ENCODE measurements at regions not wholly inside any gene's neighbourhood (a gene's known extent, or its start where the extent isn't known, plus 50 kb on each side); places are given as distances from the start of the nearest gene placed in this dataset.

DNA sequence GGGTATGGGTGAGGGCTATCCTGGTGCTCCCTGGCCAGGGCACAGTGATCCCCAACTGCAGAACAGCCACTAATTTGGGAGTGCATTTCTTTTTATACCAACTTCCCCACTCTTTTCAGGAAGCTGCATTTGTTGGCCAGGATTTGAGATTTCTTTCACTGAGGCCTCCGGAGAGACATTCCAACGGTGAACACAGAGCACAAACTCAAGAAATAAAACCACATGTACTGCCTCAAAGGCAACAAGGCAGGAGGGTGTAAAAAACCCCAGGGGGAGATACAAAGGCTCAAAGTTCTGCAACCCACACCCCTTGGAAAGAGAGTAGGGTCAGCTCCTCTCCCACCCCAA, 65.3 kb downstream of the CPN2 start:
- peaks cover 6% of the 10 kb centered on the region for H3K27me3 Mint-ChIP-seq
- ATAC-seq (no peak), DNase-seq (no peak)
- no peak for TF ChIP-seq CTCF (IDR thresholded peaks at IDR 0.05)
- no peaks in the 10 kb centered on the region for H3K9me3 Mint-ChIP-seq
- ChIA-PET POLR2A (no interaction called here), CTCF (interaction anchor here (1.3 kb wide), 1 partner anchor 15 kb away, joined by 3 read pairs; no protein-coding TSS in a partner anchor)
- no peak overlapping the region for H3K4me3 Mint-ChIP-seq
- intact Hi-C loops (cut with micrococcal nuclease), result no loop called here
- H3K4me1 Mint-ChIP-seq (ENCODE audit: low read depth), result no peaks in the 10 kb centered on the region
- no peaks in the 10 kb centered on the region for H3K36me3 Mint-ChIP-seq (ENCODE audit: low read depth)
- no peak overlapping the region for H3K27ac Mint-ChIP-seq

DNA sequence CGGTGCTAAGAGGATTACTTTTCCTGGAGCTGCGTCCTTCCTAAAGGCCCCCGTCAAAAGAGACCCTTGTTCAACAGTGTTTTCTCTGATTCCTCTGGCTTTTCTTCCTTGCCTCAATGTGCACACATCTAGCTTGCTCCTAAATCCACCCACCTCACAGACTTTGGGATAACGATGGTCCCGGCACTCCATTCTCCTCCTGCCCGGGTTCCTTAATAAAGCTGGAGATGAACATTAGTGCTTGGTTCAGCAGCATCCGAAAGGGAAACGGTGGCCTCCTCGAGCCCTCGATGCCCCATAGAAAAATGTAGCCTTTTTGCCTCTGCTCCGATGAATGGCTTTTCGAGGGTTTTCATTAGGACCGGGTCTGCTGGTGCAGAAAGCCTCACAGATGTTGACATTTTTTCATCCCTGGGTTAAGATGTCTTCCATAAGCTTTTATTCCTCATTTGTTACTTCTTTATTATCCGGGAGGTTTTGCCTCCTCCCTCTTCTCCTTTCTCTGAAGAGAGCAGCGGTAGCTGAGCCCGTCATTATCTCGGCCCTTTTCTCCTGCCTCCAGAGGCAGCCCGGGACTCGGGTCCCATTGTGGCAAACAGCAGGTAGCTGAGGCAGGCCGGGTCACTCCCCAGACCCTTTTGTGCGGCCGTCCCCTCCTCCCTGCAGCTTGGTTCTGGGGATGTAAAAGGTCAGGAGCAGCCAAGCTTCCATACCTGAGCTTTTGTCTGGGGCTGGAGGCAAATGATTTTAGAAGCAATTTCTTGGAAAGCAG, 64.6 kb downstream of the CPN2 start:
- H3K36me3 Mint-ChIP-seq (ENCODE audit: low read depth), result no peaks in the 10 kb centered on the region
- DNase-seq, result no peak
- no peak overlapping the region for H3K4me3 Mint-ChIP-seq
- POLR2A ChIA-PET, result no interaction called here
- no peak for ATAC-seq
- H3K27ac Mint-ChIP-seq, result no peak overlapping the region
- H3K4me1 Mint-ChIP-seq (ENCODE audit: low read depth), result no peaks in the 10 kb centered on the region
- CTCF ChIA-PET, result interaction anchor here (1.1 to 1.3 kb wide), 2 partner anchors 16 to 507 kb away, joined by 3 read pairs; no protein-coding TSS in a partner anchor
- H3K9me3 Mint-ChIP-seq, result no peaks in the 10 kb centered on the region
- H3K27me3 Mint-ChIP-seq, result peaks cover 7% of the 10 kb centered on the region
- no peak for TF ChIP-seq CTCF (IDR thresholded peaks at IDR 0.05)
- intact Hi-C loops (cut with micrococcal nuclease), result no loop called here

GRCh38 chr3:194287374-194287773, 63.8 kb downstream of the CPN2 start:
- intact Hi-C loops (cut with micrococcal nuclease), result no loop called here
- POLR2A ChIA-PET, result no interaction called here

GRCh38 chr3:194287977-194288706, 63.0 kb downstream of the CPN2 start:
- TF ChIP-seq CTCF (IDR thresholded peaks at IDR 0.05), result no peak
- Mint-ChIP-seq H3K27me3 (peaks cover 7% of the 10 kb centered on the region), H3K4me3 (no peak overlapping the region), H3K9me3 (no peaks in the 10 kb centered on the region), H3K27ac (no peak overlapping the region), H3K4me1 (ENCODE audit: low read depth) (no peaks in the 10 kb centered on the region), H3K36me3 (ENCODE audit: low read depth) (no peaks in the 10 kb centered on the region)
- ATAC-seq, result no peak
- CTCF ChIA-PET, result interaction anchor here (0.9 to 1.1 kb wide), 2 partner anchors 58 to 217 kb away, joined by 3 read pairs; no protein-coding TSS in a partner anchor
- no peak for DNase-seq
- intact Hi-C loops (cut with micrococcal nuclease), result no loop called here
- POLR2A ChIA-PET, result no interaction called here

More at GRCh38 chr3:194287374-194287773, 63.8 kb downstream of the CPN2 start:
- no peaks in the 10 kb centered on the region for H3K36me3 Mint-ChIP-seq (ENCODE audit: low read depth)
- H3K27ac Mint-ChIP-seq, result no peak overlapping the region
- peaks cover 7% of the 10 kb centered on the region for H3K27me3 Mint-ChIP-seq
- ATAC-seq (no peak), DNase-seq (no peak)
- CTCF ChIA-PET, result interaction anchor here (0.9 to 1.1 kb wide), 3 partner anchors 59 to 508 kb away, joined by 3 read pairs; no protein-coding TSS in a partner anchor
- no peaks in the 10 kb centered on the region for H3K9me3 Mint-ChIP-seq
- TF ChIP-seq CTCF (IDR thresholded peaks at IDR 0.05), result no peak
- H3K4me1 Mint-ChIP-seq (ENCODE audit: low read depth), result no peaks in the 10 kb centered on the region
- H3K4me3 Mint-ChIP-seq, result no peak overlapping the region
